SK-N-SH treated with all-trans-retinoic acid at 6 μM for 48 hours (cell line): ENCODE measurements at regions not wholly inside any gene's neighbourhood (a gene's known extent, or its start where the extent isn't known, plus 50 kb on each side); places are given as distances from the start of the nearest gene placed in this dataset.

ENCODE experiments used
- POU6F1 ChIP-seq: fragments of 250-450 bp; sonication (Bioruptor Pico); IDR thresholded peaks from 2 replicates; pipeline ENCODE4 v1.8.0; 2021; ENCODE audit warnings: low read depth, mild to moderate bottlenecking, moderate library complexity, borderline replicate concordance
- ZFP3 ChIP-seq: fragments of 250-450 bp; sonication (Bioruptor Pico); IDR thresholded peaks from 2 replicates; pipeline ENCODE4 v1.5.0; 2020; ENCODE audit warnings: mild to moderate bottlenecking, moderate library complexity
- ZFP30 ChIP-seq: fragments of 450-650 bp; formaldehyde crosslinking; IDR thresholded peaks from 2 replicates; pipeline ENCODE4 v1.5.0; 2022; ENCODE audit warnings: mild to moderate bottlenecking, moderate library complexity

- no peak for TF ChIP-seq POU6F1 (CRISPR knock-in tag)
- no peak for TF ChIP-seq ZFP3 (CRISPR knock-in tag)
- TF ChIP-seq ZFP30 (CRISPR knock-in tag), result no peak
These were observed 86.9 kb upstream of the MTPN start for GRCh38 chr7:136064081-136064480.
